Neuronal stem cell (in vitro differentiated cells): ENCODE measurements at regions not wholly inside any gene's neighbourhood (a gene's known extent, or its start where the extent isn't known, plus 50 kb on each side); places are given as distances from the start of the nearest gene placed in this dataset.

Experiments used
- DNase-seq: peaks from one replicate; pipeline ENCODE4 v3.0.0-alpha.2; 2013; ENCODE audit warnings: low spot score
- H2AFZ ChIP-seq: one replicate; pipeline ENCODE4 v1.6.1; 2013; ENCODE audit warnings: mild to moderate bottlenecking, low read length, inconsistent platforms
- H2AK5ac ChIP-seq: 2 replicates; pipeline ENCODE4 v1.6.1; 2013; ENCODE audit warnings: low read depth, mild to moderate bottlenecking, inconsistent platforms, low read length, moderate library complexity, mixed read lengths
- H2BK120ac ChIP-seq: 2 replicates; pipeline ENCODE4 v1.6.1; 2013; ENCODE audit warnings: low read depth, mild to moderate bottlenecking, inconsistent platforms, low read length, moderate library complexity, mixed read lengths
- H2BK12ac ChIP-seq: one replicate; pipeline ENCODE4 v1.6.1; 2013; ENCODE audit warnings: low read length, inconsistent platforms
- H2BK15ac ChIP-seq: 2 replicates; pipeline ENCODE4 v1.6.1; 2013; ENCODE audit warnings: mild to moderate bottlenecking, low read length, inconsistent platforms, mixed read lengths
- H2BK5ac ChIP-seq: one replicate; pipeline ENCODE4 v1.6.1; 2013; ENCODE audit warnings: inconsistent platforms, mild to moderate bottlenecking, low read length, moderate library complexity
- H3K14ac ChIP-seq: one replicate; pipeline ENCODE4 v1.6.1; 2013; ENCODE audit warnings: low read length, inconsistent platforms
- H3K18ac ChIP-seq: 2 replicates; pipeline ENCODE4 v1.6.1; 2013; ENCODE audit warnings: low read length, inconsistent platforms
- H3K23ac ChIP-seq: 2 replicates; pipeline ENCODE4 v1.6.1; 2013; ENCODE audit warnings: low read depth, mild to moderate bottlenecking, mixed read lengths, low read length, inconsistent platforms; ENCODE audit not compliant: poor library complexity
- H3K27ac ChIP-seq: replicated peaks from 3 replicates; pipeline ENCODE4 v1.5.1; 2013; ENCODE audit warnings: low read length, inconsistent platforms
- H3K27me3 ChIP-seq, 3 experiments: 2 replicates each; pipeline ENCODE4 v1.6.1; 2013; ENCODE audit warnings: low read length in 3 of 3, mild to moderate bottlenecking in 2 of 3, inconsistent platforms in 1 of 3, low read depth in 1 of 3, mixed read lengths in 1 of 3, moderate library complexity in 1 of 3; ENCODE audit not compliant: control insufficient read depth in 3 of 3, insufficient read depth in 3 of 3
- H3K36me3 ChIP-seq, 2 donors: replicated peaks in 1 of 2; 2 replicates each; pipeline ENCODE4 v1.6.1; 2013; ENCODE audit warnings: low read length in 2 of 2; ENCODE audit not compliant: control insufficient read depth in 2 of 2, insufficient read depth in 2 of 2
- H3K4ac ChIP-seq: 2 replicates; pipeline ENCODE4 v1.6.1; 2013; ENCODE audit warnings: inconsistent platforms, mild to moderate bottlenecking, low read length, moderate library complexity
- H3K4me1 ChIP-seq, 2 donors: 1 replicate in 1 of 2; 2 replicates in 1 of 2; pipeline ENCODE4 v1.6.1; 2013; ENCODE audit warnings: low read length in 2 of 2, low read depth in 1 of 2; ENCODE audit not compliant: control insufficient read depth in 2 of 2, insufficient read depth in 1 of 2
- H3K4me2 ChIP-seq: one replicate; pipeline ENCODE4 v1.6.1; 2013; ENCODE audit warnings: mild to moderate bottlenecking, low read length, inconsistent platforms; ENCODE audit not compliant: insufficient read depth, poor library complexity, severe bottlenecking
- H3K4me3 ChIP-seq, 2 donors: 2 replicates each; pipeline ENCODE4 v1.5.1; 2013; ENCODE audit warnings: low read length in 2 of 2, mild to moderate bottlenecking in 2 of 2, inconsistent platforms in 1 of 2, moderate library complexity in 1 of 2
- H3K79me1 ChIP-seq: one replicate; pipeline ENCODE4 v1.6.1; 2013; ENCODE audit warnings: low read depth, mild to moderate bottlenecking, inconsistent platforms, low read length, moderate library complexity
- H3K9ac ChIP-seq: one replicate; pipeline ENCODE4 v1.6.1; 2013; ENCODE audit warnings: mild to moderate bottlenecking, low read depth, low read length, inconsistent platforms; ENCODE audit not compliant: poor library complexity
- H3K9me3 ChIP-seq, 2 donors: replicated peaks in 1 of 2; 2 replicates each; pipeline versions ENCODE3 to v1.6.1; 2013; ENCODE audit warnings: low read length in 2 of 2, mild to moderate bottlenecking in 2 of 2, inconsistent platforms in 1 of 2, low read depth in 1 of 2, mixed read lengths in 1 of 2, moderate library complexity in 1 of 2; ENCODE audit not compliant: control insufficient read depth in 2 of 2, insufficient read depth in 1 of 2
- H4K8ac ChIP-seq: one replicate; pipeline ENCODE4 v1.6.1; 2013; ENCODE audit warnings: low read depth, mild to moderate bottlenecking, inconsistent platforms, low read length, moderate library complexity
- H4K91ac ChIP-seq: one replicate; pipeline ENCODE4 v1.6.1; 2013; ENCODE audit warnings: low read length, low read depth, mild to moderate bottlenecking, inconsistent platforms; ENCODE audit not compliant: poor library complexity
- WGBS, 2 donors: extraction: QIAGEN DNeasy Blood & Tissue Kit; methylation state at CpG; one replicate each; pipeline ENCODE4 v1.1.7; 2013; ENCODE audit warnings: missing lambda C conversion rate in 2 of 2, mixed read lengths in 1 of 2; ENCODE audit not compliant: insufficient read length in 2 of 2, insufficient replicate concordance in 1 of 2; ENCODE audit errors: extremely low coverage in 2 of 2; 5-methylcytosine and 5-hydroxymethylcytosine counted together

DNA sequence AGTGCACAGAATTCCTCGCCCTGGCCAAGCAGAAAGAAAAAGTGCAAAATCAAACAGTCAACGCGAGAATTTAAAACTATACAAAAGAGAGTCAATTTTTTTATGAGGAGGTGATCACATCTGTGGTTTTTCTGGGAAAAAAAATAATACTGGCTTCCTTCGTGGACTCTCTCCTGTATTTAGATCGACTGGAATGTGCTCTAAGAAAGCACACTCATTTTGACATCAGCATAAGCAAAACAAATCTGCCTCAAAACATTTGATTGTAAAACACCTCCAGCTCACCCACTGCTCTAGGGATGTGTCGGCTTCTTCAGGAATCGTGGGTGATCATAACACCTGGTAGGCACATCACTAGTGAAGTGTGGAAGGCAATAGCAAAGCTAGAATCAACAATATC lies 417.4 kb upstream of the FAT1 start:
- H3K27ac ChIP-seq: no peak overlapping the region
- no peaks in the 10 kb centered on the region for H3K79me1 ChIP-seq
- no peak overlapping the region for H2BK15ac ChIP-seq
- H2BK12ac ChIP-seq: no peak overlapping the region
- no CpG with 5 or more reads among the region's 7 CpGs for WGBS, 2 donors
- H3K9ac ChIP-seq: no peak overlapping the region
- no peak overlapping the region for H4K8ac ChIP-seq
- no peaks in the 10 kb centered on the region for H3K36me3 ChIP-seq
- DNase-seq: no peak
- no peaks in the 10 kb centered on the region for H3K9me3 ChIP-seq
- H4K91ac ChIP-seq: no peak overlapping the region
- no peak overlapping the region for H3K4ac ChIP-seq
- no peak overlapping the region for H2AK5ac ChIP-seq
- no peak overlapping the region for H2BK5ac ChIP-seq
- no peak overlapping the region for H3K4me2 ChIP-seq
- H3K27me3 ChIP-seq: no peaks in the 10 kb centered on the region
- H3K4me3 ChIP-seq: no peak overlapping the region
- H3K18ac ChIP-seq: no peak overlapping the region
- H3K4me1 ChIP-seq: peaks cover 0 to 2% of the 10 kb centered on the region in 2 donors
- no peak overlapping the region for H3K14ac ChIP-seq
- H2AFZ ChIP-seq: no peak overlapping the region
- no peak overlapping the region for H2BK120ac ChIP-seq
- no peak overlapping the region for H3K23ac ChIP-seq

DNA sequence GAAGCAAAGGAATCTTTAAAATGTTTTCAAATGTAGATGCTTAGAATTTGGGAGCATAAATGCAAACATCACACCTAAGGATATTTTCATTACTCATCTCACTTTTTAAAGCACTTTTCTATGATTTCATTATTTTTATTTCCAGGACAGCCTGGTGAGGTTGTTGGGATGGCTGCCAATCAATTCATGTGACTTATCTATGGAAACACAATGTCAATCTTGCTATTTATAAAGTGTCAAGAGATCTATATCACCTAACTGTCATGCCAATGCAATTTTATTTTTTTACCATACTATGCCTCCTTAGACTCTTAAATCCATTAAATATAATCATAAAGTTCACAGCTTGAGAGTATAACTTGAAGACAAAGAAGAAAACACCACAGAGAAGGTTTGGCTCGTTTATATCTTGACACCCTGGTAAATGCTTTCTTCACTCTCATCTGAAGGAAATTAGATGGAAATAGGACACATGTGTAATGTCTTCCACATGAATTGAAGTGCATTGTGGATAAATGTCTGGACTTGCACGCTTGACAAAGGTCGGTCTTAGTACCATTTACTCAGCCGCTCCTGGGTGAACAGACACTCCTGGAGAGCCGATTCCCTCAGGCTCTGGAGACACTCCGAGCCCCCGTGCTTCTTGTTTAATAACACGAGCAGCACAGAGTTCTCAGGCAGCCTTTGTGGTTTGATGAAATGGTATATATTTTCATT lies 425.7 kb upstream of the FAT1 start:
- H2BK120ac ChIP-seq: no peak overlapping the region
- no peak overlapping the region for H3K4ac ChIP-seq
- no peak overlapping the region for H2BK5ac ChIP-seq
- H3K23ac ChIP-seq: no peak overlapping the region
- H3K4me3 ChIP-seq: no peak overlapping the region
- no peak overlapping the region for H2AK5ac ChIP-seq
- DNase-seq: no peak
- WGBS, 2 donors: no CpG with 5 or more reads among the region's 8 CpGs
- no peaks in the 10 kb centered on the region for H3K36me3 ChIP-seq
- no peak overlapping the region for H3K9ac ChIP-seq
- H2BK12ac ChIP-seq: no peak overlapping the region
- no peak overlapping the region for H4K91ac ChIP-seq
- H3K18ac ChIP-seq: no peak overlapping the region
- no peak overlapping the region for H2BK15ac ChIP-seq
- no peaks in the 10 kb centered on the region for H3K27me3 ChIP-seq
- no peak overlapping the region for H3K4me2 ChIP-seq
- H3K27ac ChIP-seq: no peak overlapping the region
- no peak overlapping the region for H3K14ac ChIP-seq
- no peak overlapping the region for H4K8ac ChIP-seq
- H3K79me1 ChIP-seq: no peaks in the 10 kb centered on the region
- H3K4me1 ChIP-seq: no peaks in the 10 kb centered on the region
- no peak overlapping the region for H2AFZ ChIP-seq
- H3K9me3 ChIP-seq: peaks cover 2 to 5% of the 10 kb centered on the region in 2 donors

DNA sequence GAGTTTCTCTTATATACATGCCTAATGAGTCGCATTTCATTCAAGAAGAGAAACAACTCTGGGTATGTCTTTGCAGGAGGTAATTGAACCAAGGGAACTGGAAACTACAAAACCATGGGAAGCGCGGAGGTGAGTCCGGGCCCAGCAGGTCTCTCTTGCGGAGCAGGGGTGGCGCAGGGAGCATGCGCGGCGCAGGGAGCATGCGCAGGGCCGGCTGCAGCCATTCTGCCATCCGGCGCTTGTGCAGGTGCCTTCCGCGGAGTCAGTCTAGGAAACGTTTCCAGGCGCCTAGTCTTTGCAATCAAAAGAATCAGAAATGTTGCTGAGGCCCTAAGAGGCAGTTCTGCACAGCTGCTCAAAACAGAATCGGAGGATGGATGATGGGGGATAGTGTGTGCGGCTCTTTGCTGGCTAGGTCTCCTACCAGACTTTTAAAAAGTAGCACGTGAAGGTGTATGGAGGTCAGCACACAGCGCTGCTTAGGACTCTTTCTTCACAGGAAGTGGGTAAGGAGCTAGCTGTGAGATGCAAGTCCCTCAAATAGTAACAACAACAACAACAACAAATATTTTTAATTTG lies 433.8 kb upstream of the FAT1 start:
- no peak overlapping the region for H2BK15ac ChIP-seq
- no peak overlapping the region for H3K23ac ChIP-seq
- H3K9me3 ChIP-seq: peaks cover 0 to 3% of the 10 kb centered on the region in 2 donors
- no peak overlapping the region for H3K9ac ChIP-seq
- H2BK5ac ChIP-seq: no peak overlapping the region
- H3K4me2 ChIP-seq: no peak overlapping the region
- no CpG with 5 or more reads among the region's 21 CpGs for WGBS, 2 donors
- H3K79me1 ChIP-seq: no peaks in the 10 kb centered on the region
- no peaks in the 10 kb centered on the region for H3K36me3 ChIP-seq
- no peak overlapping the region for H2AK5ac ChIP-seq
- no peaks in the 10 kb centered on the region for H3K27me3 ChIP-seq
- H3K4me1 ChIP-seq: no peaks in the 10 kb centered on the region
- H3K18ac ChIP-seq: peak overlapping the region; percentile 71
- H2BK120ac ChIP-seq: no peak overlapping the region
- H4K8ac ChIP-seq: no peak overlapping the region
- H2BK12ac ChIP-seq: no peak overlapping the region
- no peak overlapping the region for H2AFZ ChIP-seq
- peak overlapping the region in 1 of 2 donors; percentile 46 for H3K4me3 ChIP-seq
- H3K4ac ChIP-seq: no peak overlapping the region
- H3K27ac ChIP-seq: no peak overlapping the region
- H3K14ac ChIP-seq: peak overlapping the region; percentile 71
- DNase-seq: no peak
- no peak overlapping the region for H4K91ac ChIP-seq

DNA sequence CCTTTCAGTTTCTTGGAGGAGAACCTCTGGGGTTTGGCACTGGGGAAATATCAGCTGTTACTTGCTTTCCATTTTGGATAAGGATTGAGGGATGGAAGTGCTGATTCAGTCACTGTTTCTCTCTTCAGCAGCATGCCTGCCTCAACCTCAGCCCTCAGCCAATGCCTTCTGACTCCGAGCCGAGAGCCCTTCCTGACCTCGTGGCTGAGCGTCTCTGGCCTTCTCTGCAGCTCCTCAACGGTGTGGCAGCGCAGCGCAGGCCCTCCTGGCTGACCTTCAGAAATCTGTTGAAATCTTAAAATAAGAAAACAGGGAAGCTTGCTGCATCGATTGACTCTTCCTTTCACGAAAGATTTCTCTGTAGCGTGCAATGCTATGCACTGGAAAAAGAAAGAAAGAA lies 434.3 kb upstream of the FAT1 start:
- Histone ChIP-seq H3K4ac (no peak overlapping the region), H2AK5ac (no peak overlapping the region), H2BK15ac (no peak overlapping the region), H4K91ac (no peak overlapping the region), H3K9me3 (peaks cover 0 to 3% of the 10 kb centered on the region in 2 donors), H3K4me3 (no peak overlapping the region), H3K23ac (no peak overlapping the region), H3K27ac (no peak overlapping the region), H4K8ac (no peak overlapping the region), H3K18ac (peak overlapping the region; percentile 11), H2BK120ac (no peak overlapping the region), H3K4me2 (no peak overlapping the region), H3K36me3 (no peaks in the 10 kb centered on the region), H2AFZ (peak overlapping the region; percentile 33), H2BK12ac (no peak overlapping the region), H3K14ac (no peak overlapping the region), H3K9ac (no peak overlapping the region), H2BK5ac (no peak overlapping the region), H3K4me1 (no peaks in the 10 kb centered on the region), H3K27me3 (no peaks in the 10 kb centered on the region), H3K79me1 (no peaks in the 10 kb centered on the region)
- no CpG with 5 or more reads among the region's 10 CpGs for WGBS, 2 donors
- no peak for DNase-seq
